OCI-LY3 (cell line): ENCODE measurements at regions not wholly inside any gene's neighbourhood (a gene's known extent, or its start where the extent isn't known, plus 50 kb on each side); places are given as distances from the start of the nearest gene placed in this dataset.

Experiments used
- H2AFZ ChIP-seq: fragments of 200-600, 300-600 bp; shearing (Covaris generic); 2 replicates; pipeline ENCODE4 v1.6.0; 2014; ENCODE audit warnings: antibody characterized with exemption, low read depth, low read length
- H3K27ac ChIP-seq: fragments of 200-600, 300-600 bp; sonication (generic); 2 replicates; pipeline ENCODE4 v1.5.1; 2014; ENCODE audit warnings: mild to moderate bottlenecking, low read length, moderate library complexity, mixed read lengths
- H3K27me3 ChIP-seq: fragments of 200-600, 300-600 bp; sonication (generic); 2 replicates; pipeline ENCODE4 v1.6.1; 2014; ENCODE audit warnings: low read depth, low read length, mixed read lengths
- H3K36me3 ChIP-seq: fragments of 200-600, 300-600 bp; sonication (generic); replicated peaks from 2 replicates; pipeline ENCODE3; 2014; ENCODE audit warnings: low read depth, low read length, mixed read lengths
- H3K4me1 ChIP-seq: fragments of 300-600, 200-600 bp; sonication (generic); 2 replicates; pipeline ENCODE4 v1.6.1; 2014; ENCODE audit warnings: low read length, mixed read lengths
- H3K4me2 ChIP-seq: fragments of 200-600, 300-600 bp; sonication (generic); 2 replicates; pipeline ENCODE4 v1.6.1; 2014; ENCODE audit warnings: low read length, mixed read lengths
- H3K4me3 ChIP-seq: fragments of 300-600, 200-600 bp; sonication (generic); 2 replicates; pipeline ENCODE4 v1.5.1; 2014; ENCODE audit warnings: antibody characterized with exemption, mild to moderate bottlenecking, low read length, moderate library complexity
- H3K79me2 ChIP-seq: fragments of 300-600, 200-600 bp; shearing (Covaris generic); 2 replicates; pipeline ENCODE4 v1.6.1; 2014; ENCODE audit warnings: mild to moderate bottlenecking, low read length, mixed read lengths
- H3K9ac ChIP-seq: fragments of 300-600, 200-600 bp; shearing (Covaris generic); 2 replicates; pipeline ENCODE4 v1.6.0; 2014; ENCODE audit warnings: mild to moderate bottlenecking, low read length, moderate library complexity
- H3K9me3 ChIP-seq: fragments of 200-600, 300-600 bp; shearing (Covaris generic); 2 replicates; pipeline ENCODE4 v1.6.1; 2014; ENCODE audit warnings: low read length, mixed read lengths; ENCODE audit not compliant: insufficient read depth
- H4K20me1 ChIP-seq: fragments of 200-600, 300-600 bp; sonication (generic); 2 replicates; pipeline ENCODE4 v1.6.1; 2016; ENCODE audit warnings: low read length, mixed read lengths; ENCODE audit not compliant: insufficient read depth
- CTCF ChIP-seq: fragments of 200-600, 300-600 bp; sonication (generic); IDR thresholded peaks from 2 replicates; pipeline ENCODE4 v1.5.1; 2014; ENCODE audit warnings: antibody characterized with exemption, low read length, low read depth
- EZH2phosphoT487 ChIP-seq: fragments of 200-600 bp; shearing (Covaris generic); IDR thresholded peaks from 2 replicates; pipeline ENCODE4 v1.6.1; 2018; ENCODE audit warnings: antibody characterized with exemption, mixed run types, low read depth

DNA sequence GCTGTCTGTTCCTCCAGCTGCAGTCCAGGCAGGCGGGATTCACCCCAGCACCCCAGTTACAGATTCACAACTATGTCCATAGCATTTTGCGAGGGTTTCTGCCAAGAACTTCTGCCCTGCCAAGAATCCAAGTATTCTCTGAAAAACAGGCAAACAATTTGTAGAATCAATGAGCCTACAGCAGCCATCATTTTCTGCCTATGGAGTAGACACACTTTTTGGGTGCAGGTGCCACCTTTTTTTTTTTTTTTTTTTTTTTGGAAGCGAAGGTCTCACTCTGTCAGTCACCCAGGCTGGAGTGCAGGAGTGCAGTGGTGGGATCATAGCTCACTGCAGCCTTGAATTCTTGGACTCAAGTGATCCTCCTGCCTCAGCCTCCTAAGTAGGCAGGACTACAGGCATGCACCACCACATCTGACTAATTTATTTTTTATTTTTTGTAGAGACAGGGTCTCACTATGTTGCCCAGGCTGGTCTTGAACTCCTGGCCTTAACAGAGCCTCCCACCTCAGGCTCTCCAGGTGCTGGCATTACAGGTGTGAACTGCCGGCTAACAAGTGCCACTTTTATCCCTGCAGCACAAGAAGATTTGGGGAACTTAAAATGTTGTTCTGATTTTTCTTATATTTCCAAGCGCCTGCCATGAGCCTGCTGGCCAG, 195.1 kb downstream of the SNX19 start:
- Histone ChIP-seq H3K27ac (no peak overlapping the region), H3K4me3 (no peak overlapping the region)

GRCh38 chr11:130721736-130722135, 194.5 kb downstream of the SNX19 start:
- H4K20me1 ChIP-seq = no peaks in the 10 kb centered on the region
- no peak overlapping the region for H2AFZ ChIP-seq
- H3K36me3 ChIP-seq = no peaks in the 10 kb centered on the region
- no peak overlapping the region for H3K4me3 ChIP-seq
- H3K4me1 ChIP-seq = no peaks in the 10 kb centered on the region
- TF ChIP-seq CTCF (no peak), EZH2phosphoT487 (no peak)
- no peak overlapping the region for H3K9ac ChIP-seq
- H3K27me3 ChIP-seq = peaks cover 6% of the 10 kb centered on the region
- no peak overlapping the region for H3K27ac ChIP-seq
- H3K9me3 ChIP-seq = no peaks in the 10 kb centered on the region
- H3K4me2 ChIP-seq = no peak overlapping the region
- no peaks in the 10 kb centered on the region for H3K79me2 ChIP-seq

More for the DNA sequence above, 195.1 kb downstream of the SNX19 start:
- no peak overlapping the region for H3K9ac ChIP-seq
- no peaks in the 10 kb centered on the region for H3K79me2 ChIP-seq
- H4K20me1 ChIP-seq = no peaks in the 10 kb centered on the region
- TF ChIP-seq CTCF (no peak), EZH2phosphoT487 (no peak)
- no peaks in the 10 kb centered on the region for H3K36me3 ChIP-seq
- no peak overlapping the region for H3K4me2 ChIP-seq
- H3K9me3 ChIP-seq = no peaks in the 10 kb centered on the region
- peaks cover 9% of the 10 kb centered on the region for H3K27me3 ChIP-seq
- no peaks in the 10 kb centered on the region for H3K4me1 ChIP-seq
- no peak overlapping the region for H2AFZ ChIP-seq

GRCh38 chr11:130722401-130722800, 193.9 kb downstream of the SNX19 start:
- Histone ChIP-seq H3K4me2 (no peak overlapping the region), H3K9me3 (no peaks in the 10 kb centered on the region), H3K79me2 (no peaks in the 10 kb centered on the region), H3K4me3 (no peak overlapping the region), H3K36me3 (no peaks in the 10 kb centered on the region), H2AFZ (no peak overlapping the region), H3K4me1 (no peaks in the 10 kb centered on the region), H3K9ac (no peak overlapping the region), H3K27me3 (peaks cover 3% of the 10 kb centered on the region; the same call in 1 of the 2 replicates), H3K27ac (no peak overlapping the region), H4K20me1 (no peaks in the 10 kb centered on the region)
- TF ChIP-seq EZH2phosphoT487 (no peak), CTCF (no peak)

DNA sequence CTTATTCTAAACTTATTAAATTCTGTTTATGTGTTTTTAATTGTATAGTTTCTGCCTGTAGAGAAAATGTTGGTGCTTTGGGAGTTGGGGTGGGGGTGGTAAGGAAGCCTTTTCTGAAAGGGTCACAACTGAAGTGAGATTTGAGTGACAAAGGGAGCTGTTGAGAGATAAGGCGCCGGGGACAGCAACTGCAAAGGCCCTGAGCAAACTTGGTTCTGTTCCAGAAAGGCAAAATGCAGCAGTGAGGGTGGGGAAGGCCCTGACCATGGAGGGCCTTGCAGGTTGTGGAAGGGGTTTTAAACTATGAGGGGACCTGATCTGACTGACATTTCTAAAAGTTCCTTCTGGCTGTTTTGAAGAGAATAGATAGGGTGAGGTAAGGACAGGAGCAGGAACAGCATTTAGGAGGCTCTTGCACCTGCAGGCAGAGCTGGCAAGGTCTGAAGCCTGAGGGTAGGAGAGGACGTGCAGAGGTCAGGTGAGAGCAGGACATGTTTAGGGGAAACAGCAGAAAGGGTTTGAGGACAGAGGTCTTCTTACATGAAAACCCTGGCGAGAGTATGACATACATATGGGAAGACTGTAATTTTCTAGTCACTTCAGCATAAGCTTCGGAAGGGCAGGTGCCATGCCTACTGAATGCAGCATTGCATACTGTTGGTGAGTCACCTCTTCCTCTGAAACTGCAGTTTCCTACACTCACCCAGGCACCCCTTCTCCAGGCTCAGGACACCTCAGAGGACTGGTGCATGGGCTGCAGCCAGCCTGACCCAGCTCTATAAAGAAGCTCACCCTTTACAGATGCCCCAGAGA, 190.7 kb downstream of the SNX19 start:
- no peak overlapping the region for H3K4me2 ChIP-seq
- peaks cover 17% of the 10 kb centered on the region for H3K27me3 ChIP-seq
- no peak overlapping the region for H3K4me3 ChIP-seq
- no peak overlapping the region for H3K27ac ChIP-seq
- no peaks in the 10 kb centered on the region for H4K20me1 ChIP-seq
- TF ChIP-seq EZH2phosphoT487 (no peak), CTCF (no peak)
- H2AFZ ChIP-seq = no peak overlapping the region
- H3K9ac ChIP-seq = no peak overlapping the region
- no peaks in the 10 kb centered on the region for H3K79me2 ChIP-seq
- H3K9me3 ChIP-seq = peaks cover 4% of the 10 kb centered on the region; the same call in 1 of the 2 replicates
- no peaks in the 10 kb centered on the region for H3K4me1 ChIP-seq
- H3K36me3 ChIP-seq = no peaks in the 10 kb centered on the region
